DMS79 (cell line): ENCODE measurements at regions not wholly inside any gene's neighbourhood (a gene's known extent, or its start where the extent isn't known, plus 50 kb on each side); places are given as distances from the start of the nearest gene placed in this dataset.
"Not testable (repeated sequence)": the region's sequence is repeated elsewhere in the genome, so short reads cannot be mapped to it uniquely, and the experiment has no call there.

Source experiments
- DNase-seq: peaks from one replicate; lab custom pipeline; 2025; lab: John Stamatoyannopoulos, UW

GRCh38 chr3:61381745-61382392 lies 130.6 kb upstream of the FHIT start:
- DNase-seq, result no peak

- no peak for DNase-seq
These were observed 136.6 kb upstream of the FHIT start for GRCh38 chr3:61387817-61388216.

- DNase-seq, result not testable (repeated sequence)
These were observed 142.3 kb upstream of the FHIT start for GRCh38 chr3:61393480-61393947.

DNA sequence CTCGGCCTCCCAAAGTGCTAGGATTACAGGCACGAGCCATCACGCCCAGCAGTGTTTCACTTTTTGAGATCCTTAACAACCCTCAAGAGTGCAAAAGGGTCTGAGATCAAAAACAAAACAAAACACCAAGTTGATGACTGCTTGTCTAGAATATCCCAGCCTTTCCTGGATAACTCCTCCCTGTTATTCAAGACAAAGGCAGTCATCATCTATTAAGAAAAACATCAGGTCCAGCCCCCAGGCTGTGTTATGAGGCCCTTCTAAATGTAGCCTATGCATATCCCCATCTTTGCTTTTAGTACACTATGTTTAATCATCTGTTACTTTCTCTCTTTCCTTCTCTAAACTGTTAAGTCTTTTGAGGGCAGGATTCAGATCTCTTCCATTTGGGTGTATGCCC lies 150.1 kb upstream of the FHIT start:
- DNase-seq, result no peak

DNA sequence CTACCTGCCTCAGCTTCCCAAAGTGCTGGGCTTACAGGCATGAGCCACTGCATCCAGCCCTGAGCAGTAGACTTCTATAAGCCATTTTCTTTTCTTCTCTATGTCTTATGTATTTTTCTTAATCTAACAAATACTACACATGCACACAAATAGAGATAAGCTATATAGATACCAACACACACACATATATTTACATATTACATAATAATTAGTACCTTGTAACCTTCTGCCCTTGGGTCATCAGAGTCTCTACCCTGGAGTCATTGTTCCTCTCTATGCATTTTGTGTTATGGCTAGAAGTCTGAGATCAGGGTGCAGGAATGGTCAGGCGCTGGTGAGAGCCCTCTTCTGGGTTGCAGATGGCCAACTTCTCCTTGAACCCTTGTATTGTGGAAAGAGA lies 154.0 kb upstream of the PTPRG start:
- DNase-seq, result no peak

DNA sequence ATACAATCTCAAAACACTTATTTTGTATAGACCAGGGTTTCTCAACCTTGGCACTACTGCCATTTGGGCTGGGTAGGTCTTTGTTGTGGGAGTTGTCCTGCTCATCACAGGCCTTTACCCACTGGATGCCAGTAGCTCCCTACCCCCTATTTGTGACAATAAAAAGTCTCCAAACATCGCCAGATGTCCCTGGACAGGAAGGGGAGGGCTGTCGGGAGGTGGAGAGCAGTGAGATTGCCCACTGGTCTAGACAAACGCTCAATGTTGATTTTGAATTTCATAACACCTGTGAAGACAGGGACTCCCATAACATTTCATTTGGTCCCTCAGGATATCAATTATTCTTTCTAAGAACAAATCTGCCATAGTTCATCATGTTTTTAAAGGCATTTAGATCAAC lies 151.7 kb upstream of the PTPRG start:
- no peak for DNase-seq

- DNase-seq, result not testable (repeated sequence)
These were observed 151.0 kb upstream of the PTPRG start for GRCh38 chr3:61410358-61410757.

DNA sequence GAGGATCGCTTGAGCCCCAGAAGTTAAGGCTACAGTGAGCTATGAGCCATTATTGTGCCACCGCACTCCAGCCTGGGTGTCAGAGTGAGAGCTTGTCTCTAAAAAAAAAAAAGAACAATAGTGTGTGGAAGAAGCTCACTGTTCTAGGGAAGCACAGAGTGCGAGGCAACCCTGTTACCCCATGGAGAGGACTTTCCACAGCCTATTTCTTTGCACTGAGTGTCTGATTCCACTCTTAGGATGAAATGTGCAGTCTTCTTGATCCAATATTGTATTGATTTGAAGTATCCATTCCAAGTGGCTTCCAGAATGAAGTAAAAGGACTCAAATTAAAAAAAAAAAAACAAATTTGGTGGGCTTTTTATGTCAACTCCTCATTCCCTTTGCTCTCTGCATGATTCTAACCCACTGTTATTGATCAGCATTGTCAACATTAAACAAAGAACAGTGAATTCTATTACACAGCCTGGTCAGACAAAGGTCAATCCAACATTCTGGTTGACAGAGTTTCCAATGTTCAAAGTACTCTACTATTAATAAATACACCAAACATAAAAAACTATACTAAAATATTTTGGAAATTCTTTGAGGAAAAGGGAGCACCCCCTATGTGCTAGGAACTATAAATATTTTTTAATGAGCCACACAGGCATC lies 150.2 kb upstream of the PTPRG start:
- no peak for DNase-seq

DNA sequence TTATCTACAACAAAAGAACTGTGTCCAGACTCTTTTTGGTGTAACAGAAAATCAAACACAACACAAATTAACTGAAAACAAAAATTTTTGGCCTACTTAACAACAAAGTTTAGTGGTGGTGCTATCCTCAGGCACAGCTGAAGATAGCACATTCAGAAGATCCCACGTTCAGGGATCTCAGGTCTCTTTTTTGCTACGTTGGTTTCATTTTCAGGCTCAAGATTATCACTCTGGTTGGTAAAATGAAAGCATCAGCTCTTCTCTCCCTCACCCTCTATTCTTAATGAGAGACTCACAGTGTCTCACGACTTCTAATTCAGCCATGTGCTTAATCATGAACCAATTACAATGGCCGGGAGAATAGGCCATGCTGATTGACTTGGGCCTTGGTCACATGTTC lies 146.9 kb upstream of the PTPRG start:
- DNase-seq, result no peak

DNA sequence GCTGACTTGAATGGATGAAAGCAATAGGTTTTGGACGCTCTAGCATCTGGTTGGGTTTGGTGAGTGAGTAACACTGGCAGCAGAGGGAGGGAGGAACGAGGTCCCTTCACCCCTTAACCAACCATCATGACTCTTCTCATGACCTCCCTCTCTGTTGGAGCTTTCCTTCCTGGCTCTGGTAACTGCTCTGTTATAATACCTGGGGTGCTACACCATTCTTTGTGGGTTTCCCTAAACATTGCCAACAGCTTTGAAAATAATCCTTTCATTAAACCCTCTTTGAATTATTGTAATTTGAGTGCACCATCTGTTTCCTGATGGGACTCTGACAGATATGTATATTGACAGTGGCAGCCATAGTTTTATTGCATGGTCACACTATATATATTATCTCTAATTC lies 146.2 kb upstream of the PTPRG start:
- no peak for DNase-seq

DNA sequence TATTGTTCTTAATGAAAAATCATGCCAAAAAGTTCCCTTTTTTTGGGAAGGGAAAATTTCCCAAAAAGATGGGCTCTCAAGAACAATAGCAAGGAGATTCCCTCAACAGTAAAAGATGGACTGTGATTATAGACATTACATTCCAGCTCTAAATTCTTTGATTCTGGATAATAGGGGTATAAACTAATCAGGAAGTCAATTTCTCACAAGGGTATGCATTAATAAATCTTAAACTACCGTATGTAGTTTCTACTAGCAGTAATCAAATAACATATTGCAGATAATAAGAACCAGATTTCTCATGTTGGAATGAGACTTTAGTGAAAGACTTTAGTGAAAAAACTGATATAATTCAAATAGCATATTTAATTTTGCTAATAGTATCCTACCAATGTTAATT lies 144.8 kb upstream of the PTPRG start:
- no peak for DNase-seq

DNA sequence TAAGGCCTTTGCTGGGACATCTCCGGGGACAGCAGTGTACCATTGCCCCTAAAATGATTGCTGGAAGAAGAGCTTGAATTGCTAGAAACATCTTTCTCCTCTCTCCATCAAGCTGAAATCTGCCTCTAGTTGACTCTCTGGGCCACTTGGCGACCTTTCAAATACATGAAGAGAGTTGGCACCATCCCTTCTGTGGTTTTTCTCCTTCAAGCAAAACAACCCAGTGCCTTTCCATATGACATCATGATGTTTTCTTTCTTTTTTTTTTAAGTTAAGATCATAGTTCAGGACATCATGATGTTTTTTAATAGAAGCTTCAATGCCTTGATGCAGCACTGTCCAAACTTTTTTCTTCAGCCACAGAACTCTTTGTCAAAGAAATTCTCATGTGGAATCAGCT lies 144.0 kb upstream of the PTPRG start:
- peak; percentile 1 for DNase-seq

GRCh38 chr3:61420136-61420759 lies 141.1 kb upstream of the PTPRG start:
- DNase-seq, result no peak

GRCh38 chr3:61422945-61423673 lies 138.3 kb upstream of the PTPRG start:
- no peak for DNase-seq

DNA sequence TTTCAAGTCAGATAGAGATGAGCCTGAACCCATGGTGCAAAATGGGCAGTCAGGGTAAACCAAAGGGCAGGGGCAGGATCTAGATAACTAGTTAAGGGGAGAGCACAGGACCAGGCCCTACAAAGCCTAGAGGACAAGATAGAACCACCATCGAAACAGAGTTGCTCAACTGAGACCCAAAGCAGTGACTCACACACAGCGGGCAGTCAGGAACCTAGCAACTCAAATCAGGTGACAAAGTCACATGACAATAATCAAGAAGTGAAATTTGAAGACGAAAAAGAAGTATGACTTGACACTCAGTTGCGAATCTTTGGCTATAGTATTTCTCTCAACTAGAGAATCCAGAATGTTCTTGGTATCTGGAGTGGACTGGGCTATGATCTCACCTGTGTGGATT lies 136.0 kb upstream of the PTPRG start:
- DNase-seq, result no peak

DNA sequence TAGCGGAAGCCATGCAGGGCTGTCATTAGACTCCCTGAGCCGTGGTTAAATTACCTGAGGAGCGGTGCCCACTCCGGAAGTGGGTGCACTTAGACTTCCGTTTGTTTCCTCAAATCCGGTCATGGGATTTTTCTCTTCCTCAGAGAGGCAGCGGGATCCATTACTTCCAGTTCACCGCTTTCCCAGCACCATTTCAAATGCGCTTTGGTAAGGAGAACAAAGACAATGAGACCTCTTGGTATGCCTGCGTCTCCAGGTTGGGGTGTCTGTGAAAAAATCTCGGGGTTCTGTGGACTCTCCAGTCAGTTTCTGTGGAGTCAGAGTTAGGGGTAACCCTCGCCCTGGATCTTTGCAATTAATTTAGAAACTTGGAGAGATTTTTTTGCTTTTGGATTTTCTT lies 132.3 kb upstream of the PTPRG start:
- DNase-seq, result no peak

DNA sequence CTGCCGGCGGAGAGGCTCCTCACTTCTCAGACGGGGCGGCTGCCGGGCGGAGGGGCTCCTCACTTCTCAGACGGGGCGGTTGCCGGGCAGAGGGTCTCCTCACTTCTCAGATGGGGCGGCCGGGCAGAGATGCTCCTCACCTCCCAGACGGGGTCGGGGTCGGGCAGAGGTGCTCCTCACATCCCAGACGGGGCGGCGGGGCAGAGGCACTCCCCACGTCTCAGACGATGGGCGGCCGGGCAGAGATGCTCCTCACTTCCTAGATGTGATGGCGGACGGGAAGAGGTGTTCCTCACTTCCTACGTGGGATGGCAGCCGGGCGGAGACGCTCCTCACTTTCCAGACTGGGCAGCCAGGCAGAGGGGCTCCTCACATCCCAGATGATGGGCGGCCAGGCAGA lies 126.5 kb upstream of the PTPRG start:
- DNase-seq, result not testable (repeated sequence)

GRCh38 chr3:61435361-61435760 lies 126.0 kb upstream of the PTPRG start:
- DNase-seq, result not testable (repeated sequence)

DNA sequence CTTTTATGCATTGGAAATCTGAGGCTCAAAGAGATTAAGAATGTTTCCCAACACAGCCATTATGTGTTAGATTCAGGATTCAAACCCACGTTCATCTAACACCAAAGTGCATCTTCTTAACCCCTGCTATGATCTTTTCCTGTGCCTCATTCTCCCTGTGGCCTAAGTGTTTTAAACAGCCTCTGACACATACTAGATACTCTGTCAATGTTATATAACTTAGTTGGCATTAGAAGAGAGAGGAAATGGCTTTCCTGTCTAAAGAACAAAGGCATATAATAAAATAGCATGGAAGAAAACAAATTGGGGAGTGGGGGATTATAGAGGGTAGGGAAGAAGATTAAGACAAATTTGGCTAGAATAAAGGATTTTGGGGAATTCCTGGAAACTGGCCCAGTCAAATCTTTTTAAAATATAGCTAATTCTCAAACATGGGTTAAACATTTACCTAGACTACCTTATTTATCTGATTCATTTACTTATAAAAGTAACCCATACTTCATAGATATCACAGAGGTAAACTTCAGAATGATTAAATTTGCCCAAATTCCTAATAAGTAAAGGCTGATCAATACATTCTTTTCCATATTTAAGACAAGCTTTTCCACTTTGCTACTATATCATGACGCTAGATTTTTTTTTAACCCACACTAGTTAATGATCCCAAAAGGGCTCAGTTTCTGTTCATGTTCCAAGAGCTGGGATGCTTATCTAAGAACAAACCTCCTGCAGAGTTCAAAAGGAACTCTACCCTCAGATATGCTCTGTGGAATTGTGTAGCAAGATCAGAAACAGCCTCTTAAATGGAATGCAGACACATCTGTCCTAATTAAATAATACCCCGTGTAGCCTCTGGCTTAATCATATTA lies 122.9 kb upstream of the PTPRG start:
- DNase-seq, result no peak

DNA sequence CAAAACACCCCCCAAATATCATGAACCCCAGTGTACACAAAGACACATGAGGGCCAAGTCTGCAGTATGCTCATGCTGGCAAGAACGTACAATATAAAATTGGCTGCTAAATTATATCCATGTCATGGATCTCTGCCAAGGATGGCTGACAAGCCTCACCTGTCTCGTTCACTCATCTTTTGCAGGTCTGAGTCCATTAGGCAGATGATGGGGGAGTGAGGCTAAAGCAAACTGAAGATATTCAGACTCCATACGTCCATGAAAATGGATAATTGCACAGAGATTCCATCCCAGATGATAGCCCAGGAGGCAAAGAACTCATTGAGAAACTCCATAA lies 122.3 kb upstream of the PTPRG start:
- DNase-seq, result peak; percentile 1

DNA sequence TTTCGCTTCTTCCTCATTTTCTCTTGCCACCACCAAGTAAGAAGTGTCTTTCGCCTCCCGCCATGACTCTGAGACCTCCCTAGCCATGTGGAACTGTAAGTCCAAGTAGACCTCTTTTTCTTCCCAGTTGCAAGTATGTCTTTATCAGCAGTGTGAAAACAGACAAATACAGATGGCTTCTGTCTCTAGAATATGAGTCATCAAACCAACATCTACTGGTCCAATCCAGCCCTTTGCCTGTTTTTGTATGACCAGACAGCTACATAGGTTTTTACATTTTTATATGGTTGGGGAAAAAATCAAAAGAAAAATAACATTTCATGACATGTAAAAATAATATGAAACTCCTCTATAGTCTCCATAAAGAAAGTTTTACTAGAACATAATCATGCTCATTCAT lies 118.7 kb upstream of the PTPRG start:
- no peak for DNase-seq

DNA sequence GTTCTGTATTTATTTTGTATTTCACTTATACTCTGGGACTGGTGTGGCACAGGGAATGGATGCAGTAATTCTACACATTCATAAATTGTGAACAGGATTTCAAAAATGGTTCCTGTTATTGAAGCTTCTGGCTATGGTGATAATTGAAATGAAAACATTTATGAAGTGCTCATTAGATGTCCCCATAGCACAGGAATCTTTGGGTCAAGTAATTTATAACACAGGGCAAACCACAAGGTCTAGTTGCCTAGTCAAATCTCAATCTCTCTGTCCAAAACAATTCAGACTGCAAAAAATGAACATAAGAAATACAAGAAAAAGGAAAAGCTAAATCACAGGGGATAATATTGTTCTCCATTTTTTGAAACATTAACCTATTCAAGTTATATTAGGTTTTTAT lies 117.5 kb upstream of the PTPRG start:
- no peak for DNase-seq
